DOHH2 (cell line): ENCODE measurements at regions not wholly inside any gene's neighbourhood (a gene's known extent, or its start where the extent isn't known, plus 50 kb on each side); places are given as distances from the start of the nearest gene placed in this dataset.

Experiments
- CTCF ChIP-seq: fragments of 200-600 bp; sonication (generic); IDR thresholded peaks from one replicate; pipeline ENCODE4 v1.5.1; 2014; ENCODE audit warnings: antibody characterized with exemption, mild to moderate bottlenecking, low read depth, low read length; ENCODE audit not compliant: poor library complexity, severe bottlenecking
- EZH2phosphoT487 ChIP-seq: fragments of 200-600 bp; sonication (generic); IDR thresholded peaks from 2 replicates; pipeline ENCODE4 v1.6.1; 2017; ENCODE audit warnings: borderline replicate concordance, mild to moderate bottlenecking, antibody characterized with exemption, low read length, moderate library complexity, mixed read lengths

DNA sequence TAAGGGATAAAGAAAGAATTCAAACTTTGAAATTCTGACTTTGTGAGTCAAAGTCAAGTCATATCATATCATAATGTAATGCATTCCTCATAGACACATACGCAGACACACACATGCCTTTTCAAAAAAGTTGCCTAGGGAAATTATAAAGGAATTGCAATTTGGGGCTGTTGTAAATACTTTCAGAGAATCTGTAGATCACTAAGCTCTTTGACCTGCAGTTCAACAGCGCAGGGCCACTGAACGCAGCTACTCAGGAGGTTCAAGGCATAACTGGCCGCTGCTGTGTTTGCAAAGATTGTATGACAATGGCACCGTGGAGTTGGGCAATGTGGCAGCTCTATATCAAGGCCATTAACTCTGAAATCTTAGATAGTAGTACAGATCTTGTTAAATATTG, 188.4 kb upstream of the THRB start:
- TF ChIP-seq CTCF (no peak), EZH2phosphoT487 (no peak)
